Spleen (tissue), 7 donors: ENCODE measurements at regions not wholly inside any gene's neighbourhood (a gene's known extent, or its start where the extent isn't known, plus 50 kb on each side); places are given as distances from the start of the nearest gene placed in this dataset.

ENCODE experiments used
- POLR2A ChIP-seq, 3 donors: fragments of 450-650 bp; IDR thresholded peaks; one replicate each; pipeline ENCODE4 v1.5.1; 2017; ENCODE audit warnings: antibody characterized with exemption in 3 of 3, mild to moderate bottlenecking in 1 of 3
- TF ChIP-seq, protein P1 (sequence below), 11 experiments: fragments of 200-600 bp in 7 of 11; fragments of 450-650 bp in 4 of 11; sonication (generic) in 4 of 11; IDR thresholded peaks in 8 of 11; conservative IDR thresholded peaks in 3 of 11; 1 replicate in 7 of 11; 2 replicates in 4 of 11; pipeline versions ENCODE4 v1.4.0 to v1.8.0; 2016 to 2021; ENCODE audit warnings: antibody characterized with exemption in 11 of 11, inconsistent platforms in 4 of 11, mild to moderate bottlenecking in 1 of 11
- donor health status: DM: no; HTN: no; CAD: no; lungs with moderate emphysema.
- donor health status: DM: no; HTN: no; CAD: no.
- donor health status: DM: no; HTN: no; CAD: no.

DNA sequence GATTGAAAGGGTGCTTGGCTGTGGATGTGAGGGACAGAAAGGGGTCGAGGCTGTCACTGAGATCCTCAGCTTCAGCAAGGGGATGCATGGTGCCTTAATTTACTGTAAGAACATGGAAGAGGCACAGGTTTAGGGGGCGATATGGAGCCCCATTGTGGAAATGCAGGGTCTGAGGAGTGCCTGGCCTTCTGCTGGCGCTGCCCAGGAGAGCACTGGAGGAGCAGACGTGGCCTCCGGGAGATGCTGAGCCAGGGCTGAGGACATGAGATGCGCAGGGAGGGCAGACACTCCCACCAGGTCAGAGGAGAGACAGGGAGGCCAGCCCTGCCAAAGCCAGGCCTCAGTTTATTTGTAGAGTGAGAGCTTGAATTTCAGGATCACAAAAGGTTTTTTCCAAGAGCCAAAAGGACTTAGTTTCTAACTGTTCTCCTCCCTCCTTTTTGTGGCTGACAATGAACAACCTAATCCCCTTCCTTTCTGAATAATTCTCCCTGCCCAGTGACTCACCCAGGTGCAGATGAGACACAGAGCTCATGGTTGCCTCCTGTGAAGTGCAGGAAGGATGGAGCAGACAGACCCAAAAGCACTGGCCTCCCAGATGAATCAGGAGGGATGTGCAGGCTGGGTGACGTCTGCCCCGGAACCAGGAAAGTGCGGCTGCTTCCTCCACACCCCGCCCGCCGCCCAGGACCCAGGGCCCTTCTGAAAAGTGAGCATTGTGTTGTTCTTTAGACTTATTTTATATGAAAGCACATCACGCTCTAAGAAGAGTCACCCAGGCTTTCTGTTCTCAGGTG, 73.0 kb upstream of the TMPRSS2 start:
- no peak for TF ChIP-seq POLR2A (IDR thresholded peaks at IDR 0.05)
- TF ChIP-seq, protein P1, sequence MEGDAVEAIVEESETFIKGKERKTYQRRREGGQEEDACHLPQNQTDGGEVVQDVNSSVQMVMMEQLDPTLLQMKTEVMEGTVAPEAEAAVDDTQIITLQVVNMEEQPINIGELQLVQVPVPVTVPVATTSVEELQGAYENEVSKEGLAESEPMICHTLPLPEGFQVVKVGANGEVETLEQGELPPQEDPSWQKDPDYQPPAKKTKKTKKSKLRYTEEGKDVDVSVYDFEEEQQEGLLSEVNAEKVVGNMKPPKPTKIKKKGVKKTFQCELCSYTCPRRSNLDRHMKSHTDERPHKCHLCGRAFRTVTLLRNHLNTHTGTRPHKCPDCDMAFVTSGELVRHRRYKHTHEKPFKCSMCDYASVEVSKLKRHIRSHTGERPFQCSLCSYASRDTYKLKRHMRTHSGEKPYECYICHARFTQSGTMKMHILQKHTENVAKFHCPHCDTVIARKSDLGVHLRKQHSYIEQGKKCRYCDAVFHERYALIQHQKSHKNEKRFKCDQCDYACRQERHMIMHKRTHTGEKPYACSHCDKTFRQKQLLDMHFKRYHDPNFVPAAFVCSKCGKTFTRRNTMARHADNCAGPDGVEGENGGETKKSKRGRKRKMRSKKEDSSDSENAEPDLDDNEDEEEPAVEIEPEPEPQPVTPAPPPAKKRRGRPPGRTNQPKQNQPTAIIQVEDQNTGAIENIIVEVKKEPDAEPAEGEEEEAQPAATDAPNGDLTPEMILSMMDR (IDR thresholded peaks at IDR 0.05 in 8 of 11, conservative IDR thresholded peaks at IDR 0.05 in 3 of 11): no peak
